ENCODE measurements at regions not wholly inside any gene's neighbourhood (a gene's known extent, or its start where the extent isn't known, plus 50 kb on each side); places are given as distances from the start of the nearest gene placed in this dataset.

DNA sequence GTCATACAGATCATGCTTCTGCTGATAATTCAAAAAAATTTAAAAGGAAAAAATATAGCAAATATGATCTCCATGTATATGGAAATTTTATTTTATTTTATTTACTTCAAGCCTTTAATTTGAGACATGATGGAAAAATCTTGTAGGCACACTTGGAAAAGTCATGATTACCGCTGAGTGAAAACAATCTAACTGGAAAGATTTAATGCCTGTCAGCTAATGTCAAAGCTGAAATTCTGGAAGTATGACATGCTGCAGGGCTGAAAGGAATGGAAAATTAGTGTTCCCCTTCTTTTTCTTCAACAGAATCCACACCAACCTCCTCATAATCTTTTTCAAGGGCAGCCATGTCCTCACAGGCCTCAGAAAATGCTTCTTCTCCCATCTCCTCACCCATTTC, 58.2 kb downstream of the RPRM start:
- intact Hi-C loops (cut with DNase I; ENCODE audit: low total_unique reads), result no loop called here
- H3K4me3 ChIP-seq, result no peak overlapping the region
- in situ Hi-C loops (cut with MboI; ENCODE audit: low sequenced_read_pairs in 4 of 4), result no loop called here
- H3K27ac ChIP-seq, result no peak overlapping the region
- H3K36me3 ChIP-seq, result no peaks in the 10 kb centered on the region
- H3K27me3 ChIP-seq, result no peaks in the 10 kb centered on the region
- no peaks in the 10 kb centered on the region for H3K4me1 ChIP-seq
- ATAC-seq, result no peak
- no peak for DNase-seq
- no peaks in the 10 kb centered on the region for H3K9me3 ChIP-seq
- TF ChIP-seq, protein P1, sequence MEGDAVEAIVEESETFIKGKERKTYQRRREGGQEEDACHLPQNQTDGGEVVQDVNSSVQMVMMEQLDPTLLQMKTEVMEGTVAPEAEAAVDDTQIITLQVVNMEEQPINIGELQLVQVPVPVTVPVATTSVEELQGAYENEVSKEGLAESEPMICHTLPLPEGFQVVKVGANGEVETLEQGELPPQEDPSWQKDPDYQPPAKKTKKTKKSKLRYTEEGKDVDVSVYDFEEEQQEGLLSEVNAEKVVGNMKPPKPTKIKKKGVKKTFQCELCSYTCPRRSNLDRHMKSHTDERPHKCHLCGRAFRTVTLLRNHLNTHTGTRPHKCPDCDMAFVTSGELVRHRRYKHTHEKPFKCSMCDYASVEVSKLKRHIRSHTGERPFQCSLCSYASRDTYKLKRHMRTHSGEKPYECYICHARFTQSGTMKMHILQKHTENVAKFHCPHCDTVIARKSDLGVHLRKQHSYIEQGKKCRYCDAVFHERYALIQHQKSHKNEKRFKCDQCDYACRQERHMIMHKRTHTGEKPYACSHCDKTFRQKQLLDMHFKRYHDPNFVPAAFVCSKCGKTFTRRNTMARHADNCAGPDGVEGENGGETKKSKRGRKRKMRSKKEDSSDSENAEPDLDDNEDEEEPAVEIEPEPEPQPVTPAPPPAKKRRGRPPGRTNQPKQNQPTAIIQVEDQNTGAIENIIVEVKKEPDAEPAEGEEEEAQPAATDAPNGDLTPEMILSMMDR (IDR thresholded peaks at IDR 0.05 in 4 of 5, conservative IDR thresholded peaks at IDR 0.05 in 1 of 5), result no peak
- TF ChIP-seq POLR2A (IDR thresholded peaks at IDR 0.05), result no peak

DNA sequence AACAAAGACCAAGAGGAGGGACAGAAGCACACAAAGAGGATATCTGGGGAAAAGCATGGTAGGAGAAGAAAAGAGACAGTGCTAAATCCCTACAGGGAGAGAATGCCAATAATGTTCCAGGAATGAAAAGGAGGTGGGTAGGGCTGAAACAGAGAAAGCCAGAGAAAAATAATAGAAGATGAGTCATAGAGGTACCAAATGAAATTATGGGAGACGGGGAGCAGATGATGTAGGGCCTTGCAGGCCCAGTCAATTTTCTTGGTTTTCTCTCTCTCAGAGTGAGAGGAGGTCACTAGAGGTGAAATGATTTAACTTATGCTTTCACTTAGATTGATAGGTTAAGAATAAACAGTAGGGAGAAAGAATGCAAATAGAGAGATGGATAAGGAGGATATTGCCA, 61.5 kb downstream of the RPRM start:
- no peak for TF ChIP-seq POLR2A (IDR thresholded peaks at IDR 0.05)
- TF ChIP-seq, protein P1 (IDR thresholded peaks at IDR 0.05 in 4 of 5, conservative IDR thresholded peaks at IDR 0.05 in 1 of 5), result no peak
- Histone ChIP-seq H3K4me1 (no peaks in the 10 kb centered on the region), H3K9me3 (no peaks in the 10 kb centered on the region), H3K27ac (no peak overlapping the region), H3K36me3 (no peaks in the 10 kb centered on the region), H3K4me3 (no peak overlapping the region), H3K27me3 (no peaks in the 10 kb centered on the region)
- no peak for ATAC-seq
- in situ Hi-C loops (cut with MboI; ENCODE audit: low sequenced_read_pairs in 4 of 4), result no loop called here
- DNase-seq, result no peak
- intact Hi-C loops (cut with DNase I; ENCODE audit: low total_unique reads), result no loop called here

- Histone ChIP-seq H3K4me1 (no peaks in the 10 kb centered on the region), H3K9me3 (no peaks in the 10 kb centered on the region), H3K4me3 (no peak overlapping the region), H3K27me3 (no peaks in the 10 kb centered on the region), H3K27ac (no peak overlapping the region), H3K36me3 (no peaks in the 10 kb centered on the region)
- no peak for ATAC-seq
- intact Hi-C loops (cut with DNase I; ENCODE audit: low total_unique reads), result no loop called here
- no peak for TF ChIP-seq POLR2A (IDR thresholded peaks at IDR 0.05)
- TF ChIP-seq, protein P1 (IDR thresholded peaks at IDR 0.05 in 4 of 5, conservative IDR thresholded peaks at IDR 0.05 in 1 of 5), result no peak
- DNase-seq, result no peak
- in situ Hi-C loops (cut with MboI; ENCODE audit: low sequenced_read_pairs in 4 of 4), result no loop called here
Observed at GRCh38 chr2:153416071-153416470, 62.5 kb downstream of the RPRM start.

GRCh38 chr2:153408710-153409385, 69.7 kb downstream of the RPRM start:
- ATAC-seq, result no peak
- DNase-seq, result no peak
- in situ Hi-C loops (cut with MboI; ENCODE audit: low sequenced_read_pairs in 4 of 4), result no loop called here

More at GRCh38 chr2:153408710-153409385, 69.7 kb downstream of the RPRM start:
- Histone ChIP-seq H3K27me3 (no peaks in the 10 kb centered on the region), H3K36me3 (no peaks in the 10 kb centered on the region), H3K27ac (no peak overlapping the region), H3K4me1 (no peaks in the 10 kb centered on the region), H3K9me3 (no peaks in the 10 kb centered on the region), H3K4me3 (no peak overlapping the region)
- no peak for TF ChIP-seq POLR2A (IDR thresholded peaks at IDR 0.05)
- TF ChIP-seq, protein P1 (IDR thresholded peaks at IDR 0.05 in 4 of 5, conservative IDR thresholded peaks at IDR 0.05 in 1 of 5), result no peak
- intact Hi-C loops (cut with DNase I; ENCODE audit: low total_unique reads), result no loop called here
